NCI-H82 treated with DMSO at 0.1 percent for 48 hours (cell line): ENCODE measurements at regions not wholly inside any gene's neighbourhood (a gene's known extent, or its start where the extent isn't known, plus 50 kb on each side); places are given as distances from the start of the nearest gene placed in this dataset.
"Not testable (repeated sequence)": the region's sequence is repeated elsewhere in the genome, so short reads cannot be mapped to it uniquely, and the experiment has no call there.

Source experiments
- DNase-seq: peaks from one replicate; lab custom pipeline; 2025; ENCODE audit not compliant: unreplicated experiment; lab: John Stamatoyannopoulos, UW

DNA sequence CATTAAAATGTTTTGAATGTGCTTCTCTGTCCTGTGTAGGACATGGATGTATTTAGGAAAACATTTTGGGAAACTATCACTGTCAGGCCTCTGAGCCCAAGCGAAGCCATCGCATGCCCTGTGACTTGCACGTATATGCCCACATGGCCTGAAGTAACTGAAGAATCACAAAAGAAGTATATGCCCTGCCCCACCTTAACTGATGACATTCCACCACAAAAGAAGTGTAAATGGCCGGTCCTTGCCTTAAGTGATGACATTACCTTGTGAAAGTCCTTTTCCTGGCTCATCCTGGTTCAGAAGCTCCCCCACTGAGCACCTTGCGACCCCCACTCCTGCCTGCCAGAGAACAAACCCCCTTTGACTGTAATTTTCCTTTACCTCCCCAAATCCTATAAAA is 191.1 kb upstream of the MEIS1 start:
- DNase-seq = not testable (repeated sequence)

DNA sequence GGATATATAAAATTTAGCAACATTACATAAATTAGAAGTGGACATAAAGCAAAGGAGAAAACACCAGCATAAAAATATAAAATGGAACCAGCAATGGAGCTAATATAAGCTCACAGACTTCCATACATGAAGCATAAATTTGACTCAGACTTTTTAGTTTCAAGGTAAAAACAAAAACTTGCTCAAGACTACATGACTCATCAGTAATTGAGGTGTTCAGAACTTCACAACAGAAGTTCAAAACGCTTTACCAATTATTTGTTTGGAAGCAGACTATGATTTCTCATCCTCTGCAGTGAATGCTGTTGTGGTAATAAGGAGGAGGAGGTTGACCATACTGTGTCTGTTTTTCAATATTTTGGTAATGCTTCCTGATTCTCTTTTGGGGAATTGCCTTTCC is 192.0 kb upstream of the MEIS1 start:
- DNase-seq = not testable (repeated sequence)

DNA sequence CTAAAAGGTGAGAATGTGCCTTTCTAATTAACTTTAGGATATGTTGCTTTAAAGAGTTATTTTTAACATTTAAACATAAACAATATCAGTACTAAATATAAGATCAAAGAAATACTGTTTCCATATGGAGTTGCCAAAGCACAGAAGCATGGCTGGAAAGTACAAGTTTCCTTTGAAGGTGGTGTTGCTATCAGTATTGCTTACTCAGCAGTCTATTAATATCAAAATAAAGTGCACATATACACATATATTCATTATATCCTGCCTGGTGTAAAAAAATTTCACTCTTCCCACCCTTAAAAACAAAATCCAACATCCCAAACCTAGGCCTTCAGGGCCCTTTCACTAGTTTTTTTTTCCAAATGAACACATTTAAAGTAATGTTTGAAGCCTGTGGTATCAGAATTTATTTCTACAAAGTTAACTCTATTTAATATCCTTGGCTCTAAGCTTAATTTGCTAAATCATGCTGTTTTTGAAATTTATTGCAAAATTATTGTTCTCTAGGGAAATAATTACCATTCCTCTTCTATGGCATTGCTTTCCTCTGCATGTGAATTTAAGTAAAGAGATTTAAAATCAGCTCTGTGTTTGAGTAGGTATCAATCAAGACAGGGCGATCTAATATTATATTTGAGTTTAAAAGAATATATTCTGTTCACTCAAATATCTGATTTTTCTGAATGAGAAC is 192.7 kb upstream of the MEIS1 start:
- no peak for DNase-seq

DNA sequence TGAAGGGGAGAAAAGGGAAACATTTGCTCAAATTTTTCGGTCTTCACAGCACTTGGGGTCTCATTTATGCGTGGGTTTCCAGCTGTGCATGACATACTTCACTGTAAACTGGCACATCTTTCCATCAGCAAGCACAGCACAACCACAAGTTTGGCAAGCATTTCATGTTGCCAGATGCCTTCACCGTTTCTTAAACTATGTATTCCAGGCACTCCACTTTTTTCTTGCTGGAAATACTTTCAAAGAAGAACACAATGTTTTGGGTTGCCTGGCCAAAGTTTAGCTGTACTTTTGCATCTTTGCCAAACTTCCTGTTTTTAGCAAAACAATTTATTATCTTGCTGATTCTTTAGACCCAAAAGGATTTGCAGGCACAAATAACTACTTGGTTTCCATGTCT is 194.6 kb upstream of the MEIS1 start:
- DNase-seq = no peak

DNA sequence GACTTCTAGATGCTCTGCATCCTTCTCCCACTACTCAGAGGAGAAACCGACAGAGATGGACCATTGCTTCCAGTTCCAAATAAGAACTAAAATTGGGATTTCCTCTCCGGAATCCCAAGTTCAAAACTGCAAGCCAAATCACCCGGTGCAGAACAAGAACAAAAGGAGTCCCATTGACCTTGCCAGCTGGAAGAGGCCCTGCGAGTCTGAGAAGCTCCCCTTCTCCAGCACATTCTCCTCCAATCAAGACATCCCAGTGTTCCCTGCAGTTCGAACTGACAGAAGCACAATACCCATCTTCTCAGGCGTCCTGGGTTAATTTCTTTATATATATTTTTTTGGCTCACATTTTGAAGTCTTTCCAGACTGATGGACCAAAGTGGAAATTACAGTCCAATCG is 195.3 kb upstream of the MEIS1 start:
- no peak for DNase-seq

DNA sequence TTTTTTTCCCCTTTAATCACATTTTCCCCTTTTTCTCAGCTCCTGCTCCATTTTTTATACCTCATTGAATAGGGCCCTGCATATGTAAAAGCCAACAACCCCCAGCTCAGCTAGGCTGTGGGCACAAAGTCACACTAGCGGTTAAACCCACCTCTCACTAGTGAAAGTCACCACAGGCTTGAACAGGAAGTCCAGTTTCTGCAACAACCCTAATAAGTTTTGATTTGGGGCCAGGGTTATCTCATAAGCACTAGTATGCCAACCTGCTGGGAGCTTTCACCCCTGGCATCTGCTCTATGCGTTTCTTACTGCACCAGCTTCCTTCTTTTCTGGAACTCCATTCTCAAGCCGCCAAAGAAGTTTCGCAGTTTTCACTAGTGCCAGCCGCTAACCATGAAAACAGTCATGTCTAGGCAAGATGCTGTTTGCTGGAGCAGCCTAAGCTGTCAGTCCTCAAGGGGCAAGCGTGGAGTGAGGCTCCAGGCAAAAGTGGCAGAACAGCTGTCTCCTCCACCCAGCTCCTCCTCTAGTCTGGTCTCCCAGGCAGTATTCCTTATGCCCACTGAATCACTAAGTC is 197.0 kb upstream of the MEIS1 start:
- no peak for DNase-seq

DNA sequence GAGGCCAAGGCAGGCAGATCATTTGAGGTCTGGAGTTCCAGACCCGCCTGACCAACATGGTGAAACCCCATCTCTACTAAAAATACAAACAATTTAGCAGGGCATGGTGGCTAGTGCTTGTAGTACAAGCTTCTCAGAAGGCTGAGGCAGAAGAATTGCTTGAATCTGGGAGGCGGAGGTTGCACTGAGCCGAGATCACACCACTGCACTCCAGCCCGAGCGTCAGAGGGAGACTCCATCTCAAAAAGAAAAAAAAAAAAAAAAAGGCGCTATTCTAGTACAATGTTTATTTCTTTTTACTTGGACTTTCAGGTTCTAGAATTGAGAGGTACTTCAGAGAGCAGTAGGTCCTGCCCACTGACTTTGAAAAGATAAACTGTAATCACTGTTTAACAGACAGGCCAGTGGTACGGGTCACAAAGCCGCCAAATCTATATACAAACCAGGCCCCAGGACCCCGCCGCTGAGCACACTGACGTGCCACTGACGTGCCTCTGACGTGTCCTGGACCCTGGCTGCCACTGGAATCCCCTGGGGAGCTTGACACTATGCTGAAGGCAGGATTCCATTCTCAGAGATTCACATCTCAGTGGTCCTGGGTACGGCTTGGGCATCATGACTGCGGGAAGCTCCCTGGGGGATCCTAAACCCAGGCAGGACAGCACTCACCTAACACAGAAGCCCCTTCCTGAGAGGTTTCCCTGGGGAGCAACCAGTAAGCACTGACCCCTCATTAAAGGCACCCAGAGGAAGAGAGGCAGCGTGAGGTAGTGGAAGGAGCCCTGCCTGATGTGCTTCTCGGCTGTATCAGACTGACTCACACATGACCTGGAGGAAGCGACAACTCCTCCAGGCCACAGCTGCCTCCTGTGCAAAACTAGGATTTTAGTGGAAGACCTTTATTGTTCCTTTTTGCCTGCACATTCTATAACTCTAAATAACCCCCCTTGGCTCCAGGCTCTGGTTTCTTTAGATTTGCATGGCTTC is 197.8 kb upstream of the MEIS1 start:
- DNase-seq = no peak

DNA sequence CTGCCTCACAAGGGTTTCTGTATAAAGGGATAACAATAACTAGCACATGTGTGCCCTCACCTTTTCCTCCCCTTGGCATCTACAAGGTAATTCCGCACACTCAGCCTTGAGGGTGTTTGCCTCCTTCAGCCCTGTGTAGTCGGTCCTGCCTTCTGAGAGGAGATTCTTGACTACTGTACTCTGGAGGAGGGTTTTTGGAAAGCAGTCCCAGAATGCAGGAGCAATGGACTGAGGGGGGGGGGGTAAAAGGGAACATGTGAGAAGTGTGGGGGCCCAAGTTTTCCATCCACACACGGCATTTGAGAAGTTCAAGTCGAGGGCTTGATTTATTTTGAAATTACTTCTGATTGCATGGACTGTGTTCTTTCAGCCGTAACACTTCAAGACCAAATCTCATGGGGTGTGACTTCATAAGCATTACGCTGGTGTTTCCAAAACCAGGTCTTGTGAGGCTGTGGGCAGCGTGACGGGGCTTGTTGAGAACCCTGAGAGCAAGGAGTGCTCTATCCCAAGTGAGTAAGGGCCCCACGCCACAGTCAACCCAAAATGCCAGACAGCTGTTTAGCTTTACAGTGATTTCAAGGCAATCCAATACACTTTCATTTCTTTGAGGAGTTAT is 198.7 kb upstream of the MEIS1 start:
- no peak for DNase-seq

DNA sequence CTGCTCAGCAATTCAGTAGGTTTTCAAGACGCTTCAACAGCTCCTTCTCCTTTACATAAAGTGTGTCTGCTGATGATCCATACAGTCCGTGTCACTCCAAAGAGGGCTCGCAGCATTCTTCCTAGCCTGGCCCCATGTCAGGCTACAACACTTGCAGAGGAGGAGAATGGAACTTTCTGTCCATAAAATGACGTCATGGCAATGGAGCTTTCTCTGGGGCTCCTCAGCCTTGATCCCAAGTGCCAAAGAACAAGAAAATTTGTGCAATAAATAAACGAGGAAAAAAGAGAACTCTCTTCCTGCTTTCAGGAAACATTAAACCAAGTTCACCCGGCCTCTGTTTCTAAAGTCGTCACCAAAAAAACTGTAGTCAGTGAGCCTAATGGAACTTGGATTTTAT is 199.5 kb upstream of the MEIS1 start:
- DNase-seq = no peak

DNA sequence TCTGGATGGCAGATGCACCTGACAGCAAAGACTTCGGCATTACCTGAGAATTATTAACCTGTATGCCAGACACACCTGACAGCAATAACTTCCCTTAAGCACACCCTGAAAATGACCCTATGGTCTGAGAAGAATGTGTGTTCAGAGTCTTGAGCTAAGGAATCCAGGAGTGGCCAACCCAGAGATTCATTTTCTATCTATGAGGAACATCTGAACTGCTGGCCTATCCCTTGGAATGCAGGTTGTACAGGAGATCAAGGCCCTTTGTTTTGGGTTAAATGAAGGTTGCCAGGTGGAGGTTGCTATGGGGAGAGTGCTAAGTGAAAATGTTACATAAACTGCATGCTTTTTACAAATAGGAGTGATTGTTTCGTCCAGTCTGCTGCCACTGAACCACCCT is 200.9 kb upstream of the MEIS1 start:
- DNase-seq = no peak

DNA sequence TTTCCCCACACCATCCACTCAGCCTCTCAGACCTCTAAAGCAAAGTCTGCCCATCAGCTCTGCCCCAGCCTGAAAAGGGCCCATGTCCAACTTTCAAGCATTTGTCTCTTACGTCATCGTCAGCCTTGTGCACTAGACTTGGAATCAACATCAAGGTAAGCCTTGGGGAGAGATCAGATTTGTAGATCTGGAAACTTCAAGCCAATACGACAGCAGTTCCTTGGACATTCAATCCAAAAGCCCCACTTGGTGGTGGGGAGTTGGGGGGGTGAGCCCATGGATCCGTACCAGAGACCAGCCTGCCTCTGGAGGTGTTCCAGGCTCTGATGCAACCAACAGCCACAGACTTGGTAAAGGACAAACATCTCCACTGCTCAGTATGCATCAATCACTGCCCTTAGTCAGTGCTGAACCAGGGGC is 206.8 kb upstream of the MEIS1 start:
- DNase-seq = no peak

DNA sequence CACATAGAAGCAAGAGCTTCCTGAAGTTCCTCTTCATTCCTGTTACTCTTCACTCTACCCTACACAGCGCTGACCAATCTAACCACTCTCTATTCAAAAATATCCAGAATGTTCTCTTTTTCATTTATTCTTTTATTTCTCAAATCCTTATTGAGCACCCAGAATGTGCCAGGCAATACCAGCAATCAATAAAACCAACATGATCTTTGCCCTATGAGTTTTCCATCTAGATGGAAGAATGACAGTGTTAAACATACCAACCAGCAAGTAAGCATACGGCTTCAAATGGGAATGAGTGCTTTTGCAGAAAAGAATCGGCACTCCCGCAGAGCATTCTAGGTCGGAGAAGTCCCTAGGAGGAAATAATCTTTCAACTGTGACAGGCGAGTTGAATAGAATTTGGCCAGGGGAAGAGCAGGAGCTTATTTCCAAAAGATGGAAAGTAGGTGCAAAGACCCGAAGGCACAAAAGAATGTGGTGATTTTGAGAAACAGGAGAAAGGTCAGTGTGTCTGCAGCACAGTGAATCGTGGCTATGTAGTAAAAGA is 217.8 kb upstream of the MEIS1 start:
- DNase-seq = no peak

DNA sequence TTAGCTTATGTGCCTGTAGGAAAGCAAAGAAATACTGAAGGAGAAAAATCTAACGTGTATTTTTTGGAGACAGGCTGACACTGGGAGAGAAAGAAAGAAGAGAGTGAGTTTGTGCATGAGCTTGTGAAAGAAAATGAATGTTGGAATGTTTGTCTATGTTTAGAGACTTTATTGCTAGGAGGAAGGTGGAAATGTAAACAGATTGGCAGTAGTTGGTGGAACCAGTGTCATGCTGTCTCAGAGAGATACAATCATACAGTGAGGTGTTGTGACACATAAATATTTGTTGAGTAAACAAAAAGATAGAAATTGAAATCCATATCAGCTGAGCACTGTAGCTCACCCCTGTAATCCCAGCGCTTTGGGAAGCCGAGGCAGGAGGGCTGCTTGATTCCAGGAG is 222.2 kb upstream of the MEIS1 start:
- DNase-seq = no peak

DNA sequence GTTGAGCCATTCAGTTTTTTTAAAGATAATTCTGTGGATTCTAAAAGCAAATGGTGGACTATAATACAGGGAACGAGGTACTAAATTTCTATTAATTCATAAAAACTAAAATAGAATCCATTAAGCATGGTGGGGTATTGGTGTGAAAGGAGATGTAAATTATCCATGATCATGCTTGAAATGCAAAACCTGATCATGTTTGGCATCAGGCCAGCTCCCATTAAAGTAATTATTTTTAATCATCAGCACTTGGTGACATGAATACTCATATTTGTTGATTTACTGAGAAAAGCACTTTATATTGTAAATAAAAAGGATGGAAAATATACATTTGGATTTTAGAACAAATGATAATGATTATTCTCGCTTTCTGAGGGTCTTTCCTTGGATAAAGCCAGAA is 232.3 kb upstream of the MEIS1 start:
- no peak for DNase-seq

DNA sequence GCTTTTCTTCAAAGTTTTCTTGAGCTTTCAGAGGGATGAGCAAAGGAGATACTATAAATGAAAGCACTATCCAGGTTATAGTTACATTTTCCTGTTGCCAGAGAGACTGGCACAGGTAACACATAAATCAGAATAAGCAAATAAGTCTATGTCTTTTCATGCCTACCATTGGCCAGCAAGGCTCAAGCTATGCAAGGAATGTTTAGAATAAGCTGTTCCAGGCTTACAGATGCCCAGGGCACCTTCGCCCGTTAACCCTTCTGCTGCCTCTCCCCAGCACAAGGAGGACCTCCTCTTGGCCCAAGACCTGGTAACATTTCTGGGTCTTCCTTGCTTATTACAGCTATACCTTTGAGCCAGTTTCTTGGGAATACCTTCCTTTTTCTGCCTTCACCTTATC is 233.7 kb upstream of the MEIS1 start:
- DNase-seq = no peak

DNA sequence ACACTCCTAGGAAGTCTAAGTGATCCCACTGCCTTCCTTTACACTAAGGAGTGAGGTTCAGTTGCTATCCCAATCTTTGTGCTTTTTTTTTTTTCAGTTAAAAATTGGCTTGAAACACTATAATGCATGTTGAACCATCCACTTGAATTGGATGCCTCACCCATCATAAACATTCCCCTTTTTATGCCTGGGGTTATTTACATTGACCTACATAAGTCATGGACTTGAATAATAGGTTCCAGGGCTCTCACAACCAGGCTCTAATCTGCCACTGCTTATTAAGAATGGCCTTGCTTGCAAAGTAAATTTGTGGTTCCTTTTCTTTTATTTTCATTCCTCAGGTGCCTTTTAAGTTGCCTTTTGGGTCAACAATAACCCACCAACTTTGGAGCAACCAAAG is 236.1 kb upstream of the MEIS1 start:
- DNase-seq = no peak

DNA sequence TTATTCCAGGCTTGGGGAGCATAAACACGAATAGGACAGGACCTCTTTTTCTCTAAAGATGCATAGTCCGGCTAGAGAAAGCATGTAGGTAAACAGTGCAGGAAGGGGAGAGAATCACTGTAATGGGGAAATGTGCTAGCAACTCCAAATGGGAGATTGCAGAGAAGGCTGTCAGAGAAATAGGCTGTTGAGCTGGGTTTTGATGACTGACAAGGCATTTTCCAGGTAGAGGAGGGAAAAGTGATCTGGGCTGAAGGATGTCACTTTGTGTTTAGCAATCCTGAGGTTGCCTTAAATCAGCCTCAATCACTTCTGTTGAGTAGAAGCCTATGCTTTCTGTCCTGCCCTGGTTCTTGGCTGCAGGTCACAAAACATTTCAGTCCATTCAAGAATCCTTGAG is 242.0 kb upstream of the MEIS1 start:
- DNase-seq = no peak

DNA sequence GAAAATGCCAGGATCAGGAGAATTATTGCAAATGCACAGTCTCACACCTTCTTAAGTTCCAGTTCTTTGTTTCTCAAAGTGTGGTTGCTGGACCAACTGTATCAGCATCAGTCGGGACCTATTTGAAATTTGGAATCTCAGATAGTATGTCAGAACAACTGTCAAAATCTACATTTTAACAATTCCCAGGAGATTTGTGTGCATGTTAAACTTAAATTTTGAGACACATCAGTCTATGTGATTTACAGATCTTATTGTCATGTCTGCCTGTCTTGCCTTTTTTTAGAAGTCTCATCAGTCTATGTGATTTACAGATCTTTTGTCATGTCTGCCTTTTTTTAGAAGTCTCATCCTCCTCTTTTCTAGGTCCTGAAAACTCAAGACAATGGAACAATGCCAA is 243.6 kb upstream of the MEIS1 start:
- no peak for DNase-seq

DNA sequence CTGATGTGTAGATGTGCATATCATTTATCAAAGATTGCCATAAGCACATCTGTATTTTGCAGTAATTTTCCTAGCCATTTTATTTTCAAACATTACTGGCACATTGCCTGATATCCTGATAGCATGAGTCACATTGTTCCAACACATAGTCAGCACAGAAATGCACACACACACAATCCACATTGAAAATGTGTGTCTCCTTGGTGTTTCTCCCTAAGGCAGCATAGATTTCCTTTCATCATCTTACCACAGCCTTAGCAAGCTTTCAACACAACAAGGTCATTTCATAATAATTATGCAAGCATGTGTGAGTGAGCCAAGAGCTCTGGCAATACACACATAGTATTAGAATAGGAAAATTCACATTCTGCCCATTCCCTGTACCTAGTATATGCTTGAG is 245.4 kb upstream of the MEIS1 start:
- DNase-seq = no peak

DNA sequence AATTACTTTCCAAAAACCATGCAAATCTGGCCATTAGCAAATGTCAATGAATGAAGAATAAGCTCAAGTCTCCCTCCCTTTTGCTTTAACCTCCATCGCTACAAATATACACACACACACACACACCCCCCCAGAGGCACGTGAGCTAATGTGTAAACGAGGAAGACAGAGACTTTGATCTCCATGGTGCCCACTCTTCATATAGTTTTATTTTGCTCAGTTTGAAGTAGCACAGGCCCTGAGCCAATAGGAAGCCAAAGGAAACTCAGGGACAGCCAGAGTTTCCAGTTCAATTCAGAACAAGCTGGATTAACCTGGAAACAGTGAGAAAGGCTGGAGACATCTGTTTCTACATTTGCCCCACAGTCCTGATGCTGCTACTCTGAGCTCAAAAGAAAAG is 248.4 kb upstream of the MEIS1 start:
- no peak for DNase-seq

DNA sequence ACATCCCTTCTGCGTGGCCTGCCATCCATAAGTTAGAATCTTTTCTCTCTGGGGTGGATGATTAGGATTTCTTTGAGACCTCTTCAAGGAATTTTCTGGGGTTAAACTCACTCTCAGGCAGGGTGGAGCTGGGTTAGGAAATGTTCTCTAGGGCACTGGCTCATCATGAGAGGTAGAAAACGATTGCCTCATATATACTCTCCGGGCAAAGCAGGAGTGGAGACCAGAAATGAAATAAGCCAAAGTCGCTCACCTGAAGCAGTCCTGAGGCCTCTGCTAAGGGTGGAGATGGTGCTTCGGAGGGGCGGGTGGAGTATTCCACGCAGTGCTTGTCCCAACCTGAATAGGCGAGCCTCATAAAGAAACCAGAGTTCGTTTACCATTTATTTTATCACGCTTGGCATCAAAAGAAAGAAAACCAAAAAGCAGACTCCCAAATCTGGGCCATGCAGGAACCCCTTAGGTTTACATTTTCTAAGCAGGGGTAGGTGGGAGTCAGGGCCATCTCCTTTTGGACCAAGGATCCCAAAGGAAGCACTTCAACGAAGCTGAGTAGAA is 249.3 kb upstream of the MEIS1 start:
- no peak for DNase-seq
